ENCODE measurements at regions not wholly inside any gene's neighbourhood (a gene's known extent, or its start where the extent isn't known, plus 50 kb on each side); places are given as distances from the start of the nearest gene placed in this dataset.

GRCh38 chr7:17716816-17717215 lies 223.5 kb downstream of the SNX13 start:
- TF ChIP-seq CTCF (IDR thresholded peaks at IDR 0.05): no peak
- TF ChIP-seq POLR2A (IDR thresholded peaks at IDR 0.05): no peak
- TF ChIP-seq EP300 (IDR thresholded peaks at IDR 0.05): no peak

Data from tibial nerve (tissue), 4 donors.